GM12878 (cell line): ENCODE measurements at regions not wholly inside any gene's neighbourhood (a gene's known extent, or its start where the extent isn't known, plus 50 kb on each side); places are given as distances from the start of the nearest gene placed in this dataset.
A peak's percentile ranks its signal among the peaks of the same experiment; 100 is the strongest.

Source experiments
- ATAC-seq: fragments of 200-7000 bp; cut with Tn5 transposase; 3 replicates; pipeline ENCODE4 v1.9.1; 2020; ENCODE audit warnings: mild to moderate bottlenecking, moderate library complexity
- BruUV-seq: library from RNA; stranded (reverse); fragments of 400-500 nt; replicated peaks from 2 replicates; lab custom pipeline; 2021; lab: Mats Ljungman, UMichigan
- CTCF ChIA-PET: fragments of 300-600 bp; sonication (Branson Sonifier 250); formaldehyde crosslinking; extraction: SDS; loops from one replicate; lab custom pipeline; 2021; ENCODE audit warnings: inconsistent platforms; lab: Yijun Ruan, JAX
- POLR2A ChIA-PET: fragments of 350-600 bp; formaldehyde crosslinking; extraction: SDS; loops from one replicate; lab custom pipeline; 2021; ENCODE audit warnings: inconsistent platforms; lab: Charles Lee
- RAD21 ChIA-PET: fragments of 300-600 bp; sonication (Branson Sonifier 250); formaldehyde crosslinking; loops from one replicate; lab custom pipeline; 2023; ENCODE audit warnings: antibody characterized with exemption; ENCODE audit not compliant: unreplicated experiment; lab: Charles Lee
- SMC1A ChIA-PET: fragments of 300-600 bp; sonication (Branson Sonifier 250); formaldehyde crosslinking; loops from one replicate; lab custom pipeline; 2023; ENCODE audit not compliant: unreplicated experiment, uncharacterized antibody; lab: Charles Lee
- DNase-seq: peaks from one replicate; pipeline ENCODE4 v3.0.0-alpha.2; 2011; ENCODE audit warnings: low read depth, low spot score
- FAIRE-seq: peaks from 3 replicates; lab custom pipeline; 2011; peaks lifted over from hg19 to GRCh38; lab: Jason Lieb, UNC
- H2AFZ ChIP-seq: 2 replicates; pipeline ENCODE4 v1.6.0; 2011; ENCODE audit warnings: low read depth, low read length, control low read depth; ENCODE audit not compliant: control insufficient read depth
- H3K27ac ChIP-seq: 2 replicates; pipeline ENCODE4 v1.5.1; 2011; ENCODE audit warnings: control low read depth; ENCODE audit not compliant: control insufficient read depth, insufficient read depth
- H3K27me3 ChIP-seq, 2 experiments: replicated peaks in 1 of 2; 2 replicates each; pipeline versions ENCODE4 v1.6.0 to v1.6.1; 2011; ENCODE audit warnings: low read length in 1 of 2; ENCODE audit not compliant: control insufficient read depth in 2 of 2, insufficient read depth in 2 of 2
- H3K36me3 ChIP-seq, 2 experiments: 2 replicates each; pipeline ENCODE4 v1.5.1; 2011; ENCODE audit warnings: low read length in 1 of 2; ENCODE audit not compliant: control insufficient read depth in 2 of 2, insufficient read depth in 2 of 2
- H3K4me1 ChIP-seq: 2 replicates; pipeline ENCODE4 v1.6.1; 2011; ENCODE audit warnings: mild to moderate bottlenecking, low read length, moderate library complexity, mixed read lengths; ENCODE audit not compliant: control insufficient read depth, insufficient read depth
- H3K4me2 ChIP-seq: 2 replicates; pipeline ENCODE4 v1.6.0; 2011; ENCODE audit warnings: control low read depth; ENCODE audit not compliant: control insufficient read depth, insufficient read depth
- H3K4me3 ChIP-seq: fragments of 200-600 bp; sonication (generic); 2 replicates; pipeline ENCODE4 v1.5.1; 2016
- H3K79me2 ChIP-seq: 2 replicates; pipeline ENCODE4 v1.6.0; 2011; ENCODE audit warnings: low read length; ENCODE audit not compliant: control insufficient read depth, insufficient read depth
- H3K9ac ChIP-seq: 2 replicates; pipeline ENCODE4 v1.8.0; 2011; ENCODE audit warnings: low read length, control low read depth, mixed read lengths; ENCODE audit not compliant: control insufficient read depth, insufficient read depth
- H3K9me3 ChIP-seq: replicated peaks from 3 replicates; pipeline ENCODE4 v1.5.1; 2011; ENCODE audit warnings: mild to moderate bottlenecking, low read length; ENCODE audit not compliant: control insufficient read depth, insufficient read depth
- H4K20me1 ChIP-seq: 2 replicates; pipeline ENCODE4 v1.6.0; 2011; ENCODE audit not compliant: control insufficient read depth, insufficient read depth
- CBX3 ChIP-seq: fragments of 200-600 bp; sonication (generic); IDR thresholded peaks from 2 replicates; pipeline ENCODE4 v1.6.1; 2016; ENCODE audit warnings: low read depth, borderline replicate concordance
- MTA3 ChIP-seq: IDR thresholded peaks from 2 replicates; pipeline ENCODE4 v1.6.1; 2012; ENCODE audit warnings: low read length, inconsistent platforms, borderline replicate concordance
- RAD51 ChIP-seq: fragments of 450-650 bp; IDR thresholded peaks from 2 replicates; pipeline ENCODE4 v1.6.1; 2016; ENCODE audit warnings: moderate library complexity, mild to moderate bottlenecking, inconsistent platforms
- RUNX3 ChIP-seq: IDR thresholded peaks from 2 replicates; pipeline ENCODE4 v1.6.1; 2012; ENCODE audit warnings: low read length, inconsistent platforms
- SIN3A ChIP-seq: IDR thresholded peaks from 2 replicates; pipeline ENCODE4 v1.6.1; 2012; ENCODE audit warnings: low read depth, low read length, improper control_type of control experiment
- SIX5 ChIP-seq: IDR thresholded peaks from 2 replicates; pipeline ENCODE4 v1.6.1; 2011; ENCODE audit warnings: mild to moderate bottlenecking, low read depth, low read length, moderate library complexity; ENCODE audit not compliant: severe bottlenecking
- SREBF2 ChIP-seq: IDR thresholded peaks from 2 replicates; pipeline ENCODE4 v1.6.1; 2012; ENCODE audit warnings: mild to moderate bottlenecking, low read length
- TCF3 ChIP-seq: IDR thresholded peaks from 2 replicates; pipeline ENCODE4 v1.6.1; 2012; ENCODE audit warnings: low read depth, mild to moderate bottlenecking, low read length, borderline replicate concordance; ENCODE audit not compliant: insufficient read depth
- YY1 ChIP-seq: IDR thresholded peaks from 2 replicates; pipeline ENCODE4 v1.6.1; 2011; ENCODE audit warnings: low read depth, mild to moderate bottlenecking, low read length
- WGBS: methylation state at CpG from one replicate; pipeline ENCODE4 v1.1.6; 2016; ENCODE audit warnings: low lambda C conversion rate; ENCODE audit not compliant: insufficient replicate concordance, insufficient coverage; ENCODE audit errors: missing lambda C conversion rate; 5-methylcytosine and 5-hydroxymethylcytosine counted together
- in situ Hi-C: fragments of 300-500 bp; cut with MboI; formaldehyde crosslinking; loops from 9 replicates; pipeline ENCODE4 v1.14.3; 2018; ENCODE audit warnings: mixed read lengths
- intact Hi-C: fragments of 100-400 bp; cut with micrococcal nuclease; formaldehyde crosslinking; loops from one replicate; pipeline ENCODE4 v1.14.2; 2022; ENCODE audit not compliant: unreplicated experiment
- TF ChIP-seq, protein P1 (sequence below), 3 experiments: IDR thresholded peaks in 2 of 3; conservative IDR thresholded peaks in 1 of 3; 2 replicates each; pipeline ENCODE4 v1.5.1; 2011; ENCODE audit warnings: low read depth in 3 of 3, low read length in 3 of 3, mild to moderate bottlenecking in 3 of 3, control low read depth in 2 of 3, moderate library complexity in 2 of 3, inconsistent platforms in 1 of 3, mixed read lengths in 1 of 3; ENCODE audit not compliant: control insufficient read depth in 2 of 3, insufficient read depth in 1 of 3; ENCODE audit errors: extremely low read depth in 1 of 3

DNA sequence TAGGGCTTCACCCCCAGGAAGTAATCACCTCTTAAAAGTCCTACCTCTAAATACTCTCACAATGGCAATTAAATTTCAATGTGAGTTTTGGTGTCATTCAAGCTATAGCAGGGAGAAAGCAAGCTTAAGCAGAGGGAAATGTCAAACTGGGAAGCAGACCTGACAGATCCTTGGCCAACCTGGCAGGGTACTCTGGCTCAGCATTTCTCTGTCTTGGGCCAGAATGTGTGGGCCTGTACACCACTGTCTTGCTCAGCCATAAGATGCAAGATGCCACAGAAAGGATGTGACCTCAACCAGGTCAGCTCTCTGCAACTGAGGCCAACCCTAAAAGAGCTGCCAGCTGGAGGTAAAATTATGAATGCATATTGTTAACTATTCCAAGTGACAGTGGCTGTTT, 130.6 kb upstream of the CMC1 start:
- no peak for DNase-seq
- SMC1A ChIA-PET = interaction anchor here (0.6 to 8.9 kb wide), 12 partner anchors 8 to 175 kb away, joined by 3 to 48 read pairs (median 3); no protein-coding TSS in a partner anchor
- H3K4me3 ChIP-seq = no peak overlapping the region
- no peak overlapping the region for H3K9ac ChIP-seq
- no peak for ATAC-seq
- no peaks in the 10 kb centered on the region for H4K20me1 ChIP-seq
- intact Hi-C loops (no loop called here), in situ Hi-C loops (no loop called here)
- no peaks in the 10 kb centered on the region for H3K27me3 ChIP-seq
- H3K9me3 ChIP-seq = no peaks in the 10 kb centered on the region
- POLR2A ChIA-PET = interaction anchor here (0.8 to 1.0 kb wide), 2 partner anchors 17 to 25 kb away, joined by 3 read pairs; no protein-coding TSS in a partner anchor
- RAD21 ChIA-PET = interaction anchor here (0.8 to 1.9 kb wide), 2 partner anchors 9 to 395 kb away, joined by 3 to 4 read pairs; no protein-coding TSS in a partner anchor
- no peak overlapping the region for H3K4me2 ChIP-seq
- FAIRE-seq = no peak
- H3K79me2 ChIP-seq = no peaks in the 10 kb centered on the region
- H3K36me3 ChIP-seq = no peaks in the 10 kb centered on the region
- CTCF ChIA-PET = interaction anchor here (0.9 to 1.7 kb wide), 5 partner anchors 9 to 225 kb away, joined by 3 read pairs; no protein-coding TSS in a partner anchor
- TF ChIP-seq CBX3 (no peak), RAD51 (no peak), RUNX3 (no peak), YY1 (no peak), SREBF2 (no peak), MTA3 (no peak), TCF3 (no peak), SIX5 (no peak)
- BruUV-seq = no TSS peak
- H2AFZ ChIP-seq = no peak overlapping the region
- no peaks in the 10 kb centered on the region for H3K4me1 ChIP-seq
- H3K27ac ChIP-seq = no peak overlapping the region

DNA sequence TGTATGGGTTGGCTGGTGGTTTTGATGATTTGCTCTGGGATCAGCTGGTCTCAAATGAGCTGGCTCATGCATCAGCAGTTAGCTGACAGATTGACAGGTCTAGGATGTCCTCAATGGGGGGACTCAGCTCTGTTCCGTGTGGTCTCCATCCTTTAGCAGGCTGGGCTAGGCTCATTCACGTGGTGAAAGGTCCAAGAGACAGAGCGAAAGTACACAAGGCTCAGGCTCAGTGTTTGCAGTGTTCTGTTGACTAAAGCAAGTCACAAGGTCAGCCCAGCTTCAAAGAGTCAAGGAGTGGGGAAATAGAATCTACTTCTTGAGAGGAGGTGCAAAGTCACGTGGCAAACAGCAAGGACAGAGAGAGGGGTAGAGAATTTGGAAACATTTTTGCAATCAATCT, 126.5 kb upstream of the CMC1 start:
- no peak overlapping the region for H2AFZ ChIP-seq
- H3K9me3 ChIP-seq = no peaks in the 10 kb centered on the region
- H3K4me1 ChIP-seq = no peaks in the 10 kb centered on the region
- no peaks in the 10 kb centered on the region for H3K27me3 ChIP-seq
- H3K9ac ChIP-seq = no peak overlapping the region
- H3K36me3 ChIP-seq = no peaks in the 10 kb centered on the region
- intact Hi-C loops (no loop called here), in situ Hi-C loops (no loop called here)
- no peak for ATAC-seq
- TF ChIP-seq, protein P1, sequence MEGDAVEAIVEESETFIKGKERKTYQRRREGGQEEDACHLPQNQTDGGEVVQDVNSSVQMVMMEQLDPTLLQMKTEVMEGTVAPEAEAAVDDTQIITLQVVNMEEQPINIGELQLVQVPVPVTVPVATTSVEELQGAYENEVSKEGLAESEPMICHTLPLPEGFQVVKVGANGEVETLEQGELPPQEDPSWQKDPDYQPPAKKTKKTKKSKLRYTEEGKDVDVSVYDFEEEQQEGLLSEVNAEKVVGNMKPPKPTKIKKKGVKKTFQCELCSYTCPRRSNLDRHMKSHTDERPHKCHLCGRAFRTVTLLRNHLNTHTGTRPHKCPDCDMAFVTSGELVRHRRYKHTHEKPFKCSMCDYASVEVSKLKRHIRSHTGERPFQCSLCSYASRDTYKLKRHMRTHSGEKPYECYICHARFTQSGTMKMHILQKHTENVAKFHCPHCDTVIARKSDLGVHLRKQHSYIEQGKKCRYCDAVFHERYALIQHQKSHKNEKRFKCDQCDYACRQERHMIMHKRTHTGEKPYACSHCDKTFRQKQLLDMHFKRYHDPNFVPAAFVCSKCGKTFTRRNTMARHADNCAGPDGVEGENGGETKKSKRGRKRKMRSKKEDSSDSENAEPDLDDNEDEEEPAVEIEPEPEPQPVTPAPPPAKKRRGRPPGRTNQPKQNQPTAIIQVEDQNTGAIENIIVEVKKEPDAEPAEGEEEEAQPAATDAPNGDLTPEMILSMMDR (IDR thresholded peaks at IDR 0.05 in 2 of 3, conservative IDR thresholded peaks at IDR 0.05 in 1 of 3; ENCODE audit: control insufficient read depth in 2 of 3, extremely low read depth in 1 of 3, insufficient read depth in 1 of 3, low read depth in 3 of 3, low read length in 3 of 3) = no peak
- TF ChIP-seq RAD51 (0 out of 2 replicates have a peak, but pooled peaks have one; percentile 27), SIN3A (no peak)
- ChIA-PET POLR2A (interaction anchor here (1.1 to 1.5 kb wide), 2 partner anchors 17 to 27 kb away, joined by 3 read pairs; no protein-coding TSS in a partner anchor), SMC1A (interaction anchor here (0.8 to 1.7 kb wide), 14 partner anchors 9 to 391 kb away, joined by 3 to 8 read pairs (median 4); no protein-coding TSS in a partner anchor), CTCF (interaction anchor here (1.1 to 1.9 kb wide), 2 partner anchors 17 to 403 kb away, joined by 3 to 4 read pairs; no protein-coding TSS in a partner anchor), RAD21 (interaction anchor here (0.7 kb wide), 1 partner anchor 10 kb away, joined by 3 read pairs; no protein-coding TSS in a partner anchor)
- no peak overlapping the region for H3K4me3 ChIP-seq
- DNase-seq = no peak
- no peaks in the 10 kb centered on the region for H3K79me2 ChIP-seq
- no peak overlapping the region for H3K27ac ChIP-seq
- FAIRE-seq = no peak
- H3K4me2 ChIP-seq = no peak overlapping the region
- 17% methylated on average over 4 of the region's 4 CpGs for WGBS
- no TSS peak for BruUV-seq
- H4K20me1 ChIP-seq = no peaks in the 10 kb centered on the region
